K562 (cell line): ENCODE measurements at regions not wholly inside any gene's neighbourhood (a gene's known extent, or its start where the extent isn't known, plus 50 kb on each side); places are given as distances from the start of the nearest gene placed in this dataset.

Experiments
- FOXA3 ChIP-seq, 2 experiments: fragments of 450-650 bp in 1 of 2; sonication (generic) in 1 of 2; formaldehyde crosslinking; IDR thresholded peaks in 1 of 2; conservative IDR thresholded peaks in 1 of 2; 2 replicates each; pipeline versions ENCODE4 v1.4.0 to v1.8.0; 2020 to 2022; ENCODE audit warnings: mild to moderate bottlenecking in 2 of 2, missing genetic modification reagents in 1 of 2
- FOXJ2 ChIP-seq: fragments of 200-800 bp; sonication (Bioruptor generic); IDR thresholded peaks from 2 replicates; pipeline ENCODE4 v1.6.1; 2016; ENCODE audit warnings: missing genetic modification characterization, missing compliant biosample characterization
- IFI16 ChIP-seq: fragments of 250-450 bp; sonication (Bioruptor Pico); IDR thresholded peaks from 2 replicates; pipeline ENCODE4 v2.1.2; 2022; ENCODE audit warnings: mild to moderate bottlenecking, inconsistent platforms
- LEF1 ChIP-seq: fragments of 450-650 bp; IDR thresholded peaks from 2 replicates; pipeline ENCODE4 v1.6.1; 2016; ENCODE audit warnings: mild to moderate bottlenecking
- NFXL1 ChIP-seq: fragments of 450-650 bp; formaldehyde crosslinking; IDR thresholded peaks from 2 replicates; pipeline ENCODE4 v1.4.0; 2021; ENCODE audit warnings: mild to moderate bottlenecking
- SAP30 ChIP-seq: fragments of 200-600 bp; sonication (generic); IDR thresholded peaks from 2 replicates; pipeline ENCODE4 v1.6.1; 2012; ENCODE audit warnings: borderline replicate concordance, low read depth, mild to moderate bottlenecking, moderate library complexity, low read length, control low read depth, inconsistent platforms; ENCODE audit not compliant: insufficient read depth, poor library complexity, severe bottlenecking
- SP1 ChIP-seq: sonication (generic); formaldehyde crosslinking; IDR thresholded peaks from 2 replicates; pipeline ENCODE4 v1.8.1; 2022; ENCODE audit warnings: mild to moderate bottlenecking, missing genetic modification reagents
- ZC3H11A ChIP-seq: IDR thresholded peaks from 2 replicates; pipeline ENCODE4 v1.6.1; 2012; ENCODE audit warnings: low read depth, low read length, improper control_type of control experiment
- ZC3H4 ChIP-seq: sonication (generic); formaldehyde crosslinking; IDR thresholded peaks from 2 replicates; pipeline ENCODE4 v1.9.0; 2021; ENCODE audit warnings: missing genetic modification reagents, borderline replicate concordance
- TF ChIP-seq, protein P1 (sequence below): fragments of 250-450 bp; sonication (Bioruptor Pico); IDR thresholded peaks from 2 replicates; pipeline ENCODE4 v1.5.0; 2021; ENCODE audit warnings: mild to moderate bottlenecking, borderline replicate concordance
- TF ChIP-seq, protein P2 (sequence below), 2 experiments: fragments of 450-650 bp in 1 of 2; sonication (generic) in 1 of 2; formaldehyde crosslinking; conservative IDR thresholded peaks; 2 replicates each; pipeline versions ENCODE4 v1.4.0 to v1.8.1; 2020 to 2022; ENCODE audit warnings: mild to moderate bottlenecking in 1 of 2, missing genetic modification reagents in 1 of 2
- TF ChIP-seq, protein P3 (sequence below): sonication (generic); formaldehyde crosslinking; IDR thresholded peaks from 2 replicates; pipeline ENCODE4 v1.8.0; 2022; ENCODE audit warnings: missing genetic modification reagents, mild to moderate bottlenecking, borderline replicate concordance
- TF ChIP-seq, protein P4 (sequence below): fragments of 250-450 bp; sonication (Bioruptor Pico); IDR thresholded peaks from 2 replicates; pipeline ENCODE4 v1.8.0; 2021; ENCODE audit warnings: moderate library complexity, mild to moderate bottlenecking, inconsistent platforms
- TF ChIP-seq, protein P5 (sequence below), 3 experiments: IDR thresholded peaks in 2 of 3; conservative IDR thresholded peaks in 1 of 3; 2 replicates each; pipeline ENCODE4 v1.5.1; 2011 to 2012; ENCODE audit warnings: low read length in 3 of 3, mild to moderate bottlenecking in 3 of 3, control low read depth in 2 of 3, improper control_type of control experiment in 1 of 3, inconsistent platforms in 1 of 3, low read depth in 1 of 3, mixed read lengths in 1 of 3, moderate library complexity in 1 of 3; ENCODE audit not compliant: insufficient read depth in 2 of 3
- TF ChIP-seq, protein P6 (sequence below): fragments of 250-450 bp; sonication (Bioruptor Pico); IDR thresholded peaks from 2 replicates; pipeline ENCODE4 v1.8.0; 2022; ENCODE audit warnings: moderate library complexity, mild to moderate bottlenecking, inconsistent platforms

DNA sequence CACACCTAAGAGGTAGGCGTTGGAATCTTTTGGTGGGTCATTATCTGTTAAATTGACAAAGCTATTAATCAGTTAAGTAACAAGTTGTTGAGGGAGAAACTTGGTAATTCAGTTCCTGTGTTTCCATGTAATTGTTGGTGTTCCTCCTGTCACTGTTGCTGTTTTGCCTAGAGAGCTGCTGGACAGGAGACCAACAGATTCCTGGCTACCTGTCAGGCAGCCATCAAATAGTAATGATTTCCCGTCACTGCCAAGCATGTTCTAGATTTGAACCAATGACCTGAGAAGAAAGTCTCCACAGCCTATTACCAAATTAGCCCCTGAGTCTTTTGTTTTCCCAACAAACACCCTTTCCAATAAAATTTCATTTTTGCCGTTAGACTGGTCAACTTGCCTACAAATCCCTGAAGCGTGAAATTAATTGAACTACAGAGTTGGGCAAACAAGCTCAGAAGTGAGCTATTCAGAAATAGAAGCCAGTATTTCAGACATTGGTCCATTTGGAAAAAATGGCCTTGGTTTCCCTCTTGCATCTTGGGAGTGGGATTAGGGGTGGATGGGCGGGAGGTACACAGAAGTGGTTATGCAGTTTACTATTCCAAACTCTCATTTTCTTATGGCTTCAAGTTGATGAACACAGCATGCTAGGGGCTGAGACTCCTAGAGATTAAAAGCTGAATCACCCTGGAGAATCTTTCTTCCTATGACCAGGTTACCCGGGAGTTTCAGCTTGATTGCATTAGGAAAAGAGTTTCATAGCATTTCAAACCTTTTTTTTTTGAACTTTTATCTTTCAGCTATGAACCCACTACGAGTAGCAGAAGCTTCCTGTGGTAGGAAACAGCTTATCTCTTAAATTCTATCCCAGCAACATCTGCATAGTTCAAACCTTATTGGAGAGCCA lies 262.8 kb upstream of the MAF start (continued):
- TF ChIP-seq, protein P1, sequence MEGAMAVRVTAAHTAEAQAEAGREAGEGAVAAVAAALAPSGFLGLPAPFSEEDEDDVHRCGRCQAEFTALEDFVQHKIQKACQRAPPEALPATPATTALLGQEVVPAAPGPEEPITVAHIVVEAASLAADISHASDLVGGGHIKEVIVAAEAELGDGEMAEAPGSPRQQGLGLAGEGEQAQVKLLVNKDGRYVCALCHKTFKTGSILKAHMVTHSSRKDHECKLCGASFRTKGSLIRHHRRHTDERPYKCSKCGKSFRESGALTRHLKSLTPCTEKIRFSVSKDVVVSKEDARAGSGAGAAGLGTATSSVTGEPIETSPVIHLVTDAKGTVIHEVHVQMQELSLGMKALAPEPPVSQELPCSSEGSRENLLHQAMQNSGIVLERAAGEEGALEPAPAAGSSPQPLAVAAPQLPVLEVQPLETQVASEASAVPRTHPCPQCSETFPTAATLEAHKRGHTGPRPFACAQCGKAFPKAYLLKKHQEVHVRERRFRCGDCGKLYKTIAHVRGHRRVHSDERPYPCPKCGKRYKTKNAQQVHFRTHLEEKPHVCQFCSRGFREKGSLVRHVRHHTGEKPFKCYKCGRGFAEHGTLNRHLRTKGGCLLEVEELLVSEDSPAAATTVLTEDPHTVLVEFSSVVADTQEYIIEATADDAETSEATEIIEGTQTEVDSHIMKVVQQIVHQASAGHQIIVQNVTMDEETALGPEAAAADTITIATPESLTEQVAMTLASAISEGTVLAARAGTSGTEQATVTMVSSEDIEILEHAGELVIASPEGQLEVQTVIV (CRISPR knock-in tag): no peak
- TF ChIP-seq, protein P2, sequence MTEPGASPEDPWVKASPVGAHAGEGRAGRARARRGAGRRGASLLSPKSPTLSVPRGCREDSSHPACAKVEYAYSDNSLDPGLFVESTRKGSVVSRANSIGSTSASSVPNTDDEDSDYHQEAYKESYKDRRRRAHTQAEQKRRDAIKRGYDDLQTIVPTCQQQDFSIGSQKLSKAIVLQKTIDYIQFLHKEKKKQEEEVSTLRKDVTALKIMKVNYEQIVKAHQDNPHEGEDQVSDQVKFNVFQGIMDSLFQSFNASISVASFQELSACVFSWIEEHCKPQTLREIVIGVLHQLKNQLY (CRISPR knock-in tag; conservative IDR thresholded peaks at IDR 0.05): no peak
- TF ChIP-seq, protein P3, sequence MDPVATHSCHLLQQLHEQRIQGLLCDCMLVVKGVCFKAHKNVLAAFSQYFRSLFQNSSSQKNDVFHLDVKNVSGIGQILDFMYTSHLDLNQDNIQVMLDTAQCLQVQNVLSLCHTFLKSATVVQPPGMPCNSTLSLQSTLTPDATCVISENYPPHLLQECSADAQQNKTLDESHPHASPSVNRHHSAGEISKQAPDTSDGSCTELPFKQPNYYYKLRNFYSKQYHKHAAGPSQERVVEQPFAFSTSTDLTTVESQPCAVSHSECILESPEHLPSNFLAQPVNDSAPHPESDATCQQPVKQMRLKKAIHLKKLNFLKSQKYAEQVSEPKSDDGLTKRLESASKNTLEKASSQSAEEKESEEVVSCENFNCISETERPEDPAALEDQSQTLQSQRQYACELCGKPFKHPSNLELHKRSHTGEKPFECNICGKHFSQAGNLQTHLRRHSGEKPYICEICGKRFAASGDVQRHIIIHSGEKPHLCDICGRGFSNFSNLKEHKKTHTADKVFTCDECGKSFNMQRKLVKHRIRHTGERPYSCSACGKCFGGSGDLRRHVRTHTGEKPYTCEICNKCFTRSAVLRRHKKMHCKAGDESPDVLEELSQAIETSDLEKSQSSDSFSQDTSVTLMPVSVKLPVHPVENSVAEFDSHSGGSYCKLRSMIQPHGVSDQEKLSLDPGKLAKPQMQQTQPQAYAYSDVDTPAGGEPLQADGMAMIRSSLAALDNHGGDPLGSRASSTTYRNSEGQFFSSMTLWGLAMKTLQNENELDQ (CRISPR knock-in tag): no peak
- TF ChIP-seq SAP30: no peak
- TF ChIP-seq, protein P4, sequence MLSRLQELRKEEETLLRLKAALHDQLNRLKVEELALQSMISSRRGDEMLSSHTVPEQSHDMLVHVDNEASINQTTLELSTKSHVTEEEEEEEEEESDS (CRISPR knock-in tag): no peak
- no peak for TF ChIP-seq SP1
- no peak for TF ChIP-seq ZC3H4
- 0 out of 2 replicates have a peak, but pooled peaks have one; percentile 16 for TF ChIP-seq ZC3H11A
- TF ChIP-seq LEF1: peak; percentile 50; the same call in 1 of the 2 replicates
- no peak for TF ChIP-seq FOXA3 (CRISPR knock-in tag; conservative IDR thresholded peaks at IDR 0.05 in 1 of 2, IDR thresholded peaks at IDR 0.05 in 1 of 2)
- TF ChIP-seq, protein P5, sequence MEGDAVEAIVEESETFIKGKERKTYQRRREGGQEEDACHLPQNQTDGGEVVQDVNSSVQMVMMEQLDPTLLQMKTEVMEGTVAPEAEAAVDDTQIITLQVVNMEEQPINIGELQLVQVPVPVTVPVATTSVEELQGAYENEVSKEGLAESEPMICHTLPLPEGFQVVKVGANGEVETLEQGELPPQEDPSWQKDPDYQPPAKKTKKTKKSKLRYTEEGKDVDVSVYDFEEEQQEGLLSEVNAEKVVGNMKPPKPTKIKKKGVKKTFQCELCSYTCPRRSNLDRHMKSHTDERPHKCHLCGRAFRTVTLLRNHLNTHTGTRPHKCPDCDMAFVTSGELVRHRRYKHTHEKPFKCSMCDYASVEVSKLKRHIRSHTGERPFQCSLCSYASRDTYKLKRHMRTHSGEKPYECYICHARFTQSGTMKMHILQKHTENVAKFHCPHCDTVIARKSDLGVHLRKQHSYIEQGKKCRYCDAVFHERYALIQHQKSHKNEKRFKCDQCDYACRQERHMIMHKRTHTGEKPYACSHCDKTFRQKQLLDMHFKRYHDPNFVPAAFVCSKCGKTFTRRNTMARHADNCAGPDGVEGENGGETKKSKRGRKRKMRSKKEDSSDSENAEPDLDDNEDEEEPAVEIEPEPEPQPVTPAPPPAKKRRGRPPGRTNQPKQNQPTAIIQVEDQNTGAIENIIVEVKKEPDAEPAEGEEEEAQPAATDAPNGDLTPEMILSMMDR (IDR thresholded peaks at IDR 0.05 in 2 of 3, conservative IDR thresholded peaks at IDR 0.05 in 1 of 3; ENCODE audit: insufficient read depth in 2 of 3, low read depth in 1 of 3, low read length in 3 of 3): no peak
- no peak for TF ChIP-seq NFXL1 (CRISPR knock-in tag)
- TF ChIP-seq, protein P6, sequence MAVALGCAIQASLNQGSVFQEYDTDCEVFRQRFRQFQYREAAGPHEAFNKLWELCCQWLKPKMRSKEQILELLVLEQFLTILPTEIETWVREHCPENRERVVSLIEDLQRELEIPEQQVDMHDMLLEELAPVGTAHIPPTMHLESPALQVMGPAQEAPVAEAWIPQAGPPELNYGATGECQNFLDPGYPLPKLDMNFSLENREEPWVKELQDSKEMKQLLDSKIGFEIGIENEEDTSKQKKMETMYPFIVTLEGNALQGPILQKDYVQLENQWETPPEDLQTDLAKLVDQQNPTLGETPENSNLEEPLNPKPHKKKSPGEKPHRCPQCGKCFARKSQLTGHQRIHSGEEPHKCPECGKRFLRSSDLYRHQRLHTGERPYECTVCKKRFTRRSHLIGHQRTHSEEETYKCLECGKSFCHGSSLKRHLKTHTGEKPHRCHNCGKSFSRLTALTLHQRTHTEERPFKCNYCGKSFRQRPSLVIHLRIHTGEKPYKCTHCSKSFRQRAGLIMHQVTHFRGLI: peak; percentile 47; the same call in 1 of the 2 replicates
- TF ChIP-seq FOXJ2 (tag): 0 out of 2 replicates have a peak, but pooled peaks have one; percentile 14
- TF ChIP-seq IFI16 (CRISPR knock-in tag): no peak
